ENCODE measurements at regions not wholly inside any gene's neighbourhood (a gene's known extent, or its start where the extent isn't known, plus 50 kb on each side); places are given as distances from the start of the nearest gene placed in this dataset.

GRCh38 chr20:40325006-40325568 lies 363.9 kb downstream of the MAFB start:
- H2AFZ ChIP-seq = no peak overlapping the region
- H4K20me1 ChIP-seq (replicated peaks; ENCODE audit: insufficient read depth) = no peaks in the 10 kb centered on the region
- no peaks in the 10 kb centered on the region for H3K27me3 ChIP-seq (ENCODE audit: insufficient read depth)
- H3K4me1 Mint-ChIP-seq = peaks cover 11% of the 10 kb centered on the region
- no peak for ATAC-seq
- no peak overlapping the region for H3K4me3 ChIP-seq
- no peaks in the 10 kb centered on the region for H3F3A ChIP-seq (replicated peaks; ENCODE audit: low read depth)
- TF ChIP-seq, protein P1, sequence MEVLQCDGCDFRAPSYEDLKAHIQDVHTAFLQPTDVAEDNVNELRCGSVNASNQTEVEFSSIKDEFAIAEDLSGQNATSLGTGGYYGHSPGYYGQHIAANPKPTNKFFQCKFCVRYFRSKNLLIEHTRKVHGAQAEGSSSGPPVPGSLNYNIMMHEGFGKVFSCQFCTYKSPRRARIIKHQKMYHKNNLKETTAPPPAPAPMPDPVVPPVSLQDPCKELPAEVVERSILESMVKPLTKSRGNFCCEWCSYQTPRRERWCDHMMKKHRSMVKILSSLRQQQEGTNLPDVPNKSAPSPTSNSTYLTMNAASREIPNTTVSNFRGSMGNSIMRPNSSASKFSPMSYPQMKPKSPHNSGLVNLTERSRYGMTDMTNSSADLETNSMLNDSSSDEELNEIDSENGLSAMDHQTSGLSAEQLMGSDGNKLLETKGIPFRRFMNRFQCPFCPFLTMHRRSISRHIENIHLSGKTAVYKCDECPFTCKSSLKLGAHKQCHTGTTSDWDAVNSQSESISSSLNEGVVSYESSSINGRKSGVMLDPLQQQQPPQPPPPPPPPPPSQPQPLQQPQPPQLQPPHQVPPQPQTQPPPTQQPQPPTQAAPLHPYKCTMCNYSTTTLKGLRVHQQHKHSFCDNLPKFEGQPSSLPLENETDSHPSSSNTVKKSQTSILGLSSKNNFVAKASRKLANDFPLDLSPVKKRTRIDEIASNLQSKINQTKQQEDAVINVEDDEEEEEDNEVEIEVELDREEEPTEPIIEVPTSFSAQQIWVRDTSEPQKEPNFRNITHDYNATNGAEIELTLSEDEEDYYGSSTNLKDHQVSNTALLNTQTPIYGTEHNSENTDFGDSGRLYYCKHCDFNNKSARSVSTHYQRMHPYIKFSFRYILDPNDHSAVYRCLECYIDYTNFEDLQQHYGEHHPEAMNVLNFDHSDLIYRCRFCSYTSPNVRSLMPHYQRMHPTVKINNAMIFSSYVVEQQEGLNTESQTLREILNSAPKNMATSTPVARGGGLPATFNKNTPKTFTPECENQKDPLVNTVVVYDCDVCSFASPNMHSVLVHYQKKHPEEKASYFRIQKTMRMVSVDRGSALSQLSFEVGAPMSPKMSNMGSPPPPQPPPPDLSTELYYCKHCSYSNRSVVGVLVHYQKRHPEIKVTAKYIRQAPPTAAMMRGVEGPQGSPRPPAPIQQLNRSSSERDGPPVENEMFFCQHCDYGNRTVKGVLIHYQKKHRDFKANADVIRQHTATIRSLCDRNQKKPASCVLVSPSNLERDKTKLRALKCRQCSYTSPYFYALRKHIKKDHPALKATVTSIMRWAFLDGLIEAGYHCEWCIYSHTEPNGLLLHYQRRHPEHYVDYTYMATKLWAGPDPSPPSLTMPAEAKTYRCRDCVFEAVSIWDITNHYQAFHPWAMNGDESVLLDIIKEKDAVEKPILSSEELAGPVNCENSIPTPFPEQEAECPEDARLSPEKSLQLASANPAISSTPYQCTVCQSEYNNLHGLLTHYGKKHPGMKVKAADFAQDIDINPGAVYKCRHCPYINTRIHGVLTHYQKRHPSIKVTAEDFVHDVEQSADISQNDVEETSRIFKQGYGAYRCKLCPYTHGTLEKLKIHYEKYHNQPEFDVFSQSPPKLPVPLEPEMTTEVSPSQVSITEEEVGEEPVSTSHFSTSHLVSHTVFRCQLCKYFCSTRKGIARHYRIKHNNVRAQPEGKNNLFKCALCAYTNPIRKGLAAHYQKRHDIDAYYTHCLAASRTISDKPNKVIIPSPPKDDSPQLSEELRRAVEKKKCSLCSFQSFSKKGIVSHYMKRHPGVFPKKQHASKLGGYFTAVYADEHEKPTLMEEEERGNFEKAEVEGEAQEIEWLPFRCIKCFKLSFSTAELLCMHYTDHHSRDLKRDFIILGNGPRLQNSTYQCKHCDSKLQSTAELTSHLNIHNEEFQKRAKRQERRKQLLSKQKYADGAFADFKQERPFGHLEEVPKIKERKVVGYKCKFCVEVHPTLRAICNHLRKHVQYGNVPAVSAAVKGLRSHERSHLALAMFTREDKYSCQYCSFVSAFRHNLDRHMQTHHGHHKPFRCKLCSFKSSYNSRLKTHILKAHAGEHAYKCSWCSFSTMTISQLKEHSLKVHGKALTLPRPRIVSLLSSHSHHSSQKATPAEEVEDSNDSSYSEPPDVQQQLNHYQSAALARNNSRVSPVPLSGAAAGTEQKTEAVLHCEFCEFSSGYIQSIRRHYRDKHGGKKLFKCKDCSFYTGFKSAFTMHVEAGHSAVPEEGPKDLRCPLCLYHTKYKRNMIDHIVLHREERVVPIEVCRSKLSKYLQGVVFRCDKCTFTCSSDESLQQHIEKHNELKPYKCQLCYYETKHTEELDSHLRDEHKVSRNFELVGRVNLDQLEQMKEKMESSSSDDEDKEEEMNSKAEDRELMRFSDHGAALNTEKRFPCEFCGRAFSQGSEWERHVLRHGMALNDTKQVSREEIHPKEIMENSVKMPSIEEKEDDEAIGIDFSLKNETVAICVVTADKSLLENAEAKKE (CRISPR knock-in tag; IDR thresholded peaks at IDR 0.05) = no peak
- TF ChIP-seq STAT1 (IDR thresholded peaks at IDR 0.05; ENCODE audit: unreplicated experiment) (no peak), EZH2 (IDR thresholded peaks at IDR 0.05; ENCODE audit: low read depth, unreplicated experiment) (no peak), JUNB (IDR thresholded peaks at IDR 0.05; ENCODE audit: unreplicated experiment) (no peak), CTCF (conservative IDR thresholded peaks at IDR 0.05; ENCODE audit: low read depth in 2 of 2) (no peak), CREB1 (CRISPR knock-in tag; IDR thresholded peaks at IDR 0.05; ENCODE audit: low read depth) (no peak), NANOG (IDR thresholded peaks at IDR 0.05; ENCODE audit: borderline replicate concordance) (no peak), ZNF114 (CRISPR knock-in tag; IDR thresholded peaks at IDR 0.05) (no peak), EZH2phosphoT487 (IDR thresholded peaks at IDR 0.05; ENCODE audit: unreplicated experiment) (no peak), POLR2AphosphoS5 (IDR thresholded peaks at IDR 0.05; ENCODE audit: low read depth) (no peak), ZNF331 (CRISPR knock-in tag; IDR thresholded peaks at IDR 0.05; ENCODE audit: low read depth) (no peak)
- TF ChIP-seq, protein P2, sequence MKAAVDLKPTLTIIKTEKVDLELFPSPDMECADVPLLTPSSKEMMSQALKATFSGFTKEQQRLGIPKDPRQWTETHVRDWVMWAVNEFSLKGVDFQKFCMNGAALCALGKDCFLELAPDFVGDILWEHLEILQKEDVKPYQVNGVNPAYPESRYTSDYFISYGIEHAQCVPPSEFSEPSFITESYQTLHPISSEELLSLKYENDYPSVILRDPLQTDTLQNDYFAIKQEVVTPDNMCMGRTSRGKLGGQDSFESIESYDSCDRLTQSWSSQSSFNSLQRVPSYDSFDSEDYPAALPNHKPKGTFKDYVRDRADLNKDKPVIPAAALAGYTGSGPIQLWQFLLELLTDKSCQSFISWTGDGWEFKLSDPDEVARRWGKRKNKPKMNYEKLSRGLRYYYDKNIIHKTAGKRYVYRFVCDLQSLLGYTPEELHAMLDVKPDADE (IDR thresholded peaks at IDR 0.05) = no peak
- TF ChIP-seq, protein P3, sequence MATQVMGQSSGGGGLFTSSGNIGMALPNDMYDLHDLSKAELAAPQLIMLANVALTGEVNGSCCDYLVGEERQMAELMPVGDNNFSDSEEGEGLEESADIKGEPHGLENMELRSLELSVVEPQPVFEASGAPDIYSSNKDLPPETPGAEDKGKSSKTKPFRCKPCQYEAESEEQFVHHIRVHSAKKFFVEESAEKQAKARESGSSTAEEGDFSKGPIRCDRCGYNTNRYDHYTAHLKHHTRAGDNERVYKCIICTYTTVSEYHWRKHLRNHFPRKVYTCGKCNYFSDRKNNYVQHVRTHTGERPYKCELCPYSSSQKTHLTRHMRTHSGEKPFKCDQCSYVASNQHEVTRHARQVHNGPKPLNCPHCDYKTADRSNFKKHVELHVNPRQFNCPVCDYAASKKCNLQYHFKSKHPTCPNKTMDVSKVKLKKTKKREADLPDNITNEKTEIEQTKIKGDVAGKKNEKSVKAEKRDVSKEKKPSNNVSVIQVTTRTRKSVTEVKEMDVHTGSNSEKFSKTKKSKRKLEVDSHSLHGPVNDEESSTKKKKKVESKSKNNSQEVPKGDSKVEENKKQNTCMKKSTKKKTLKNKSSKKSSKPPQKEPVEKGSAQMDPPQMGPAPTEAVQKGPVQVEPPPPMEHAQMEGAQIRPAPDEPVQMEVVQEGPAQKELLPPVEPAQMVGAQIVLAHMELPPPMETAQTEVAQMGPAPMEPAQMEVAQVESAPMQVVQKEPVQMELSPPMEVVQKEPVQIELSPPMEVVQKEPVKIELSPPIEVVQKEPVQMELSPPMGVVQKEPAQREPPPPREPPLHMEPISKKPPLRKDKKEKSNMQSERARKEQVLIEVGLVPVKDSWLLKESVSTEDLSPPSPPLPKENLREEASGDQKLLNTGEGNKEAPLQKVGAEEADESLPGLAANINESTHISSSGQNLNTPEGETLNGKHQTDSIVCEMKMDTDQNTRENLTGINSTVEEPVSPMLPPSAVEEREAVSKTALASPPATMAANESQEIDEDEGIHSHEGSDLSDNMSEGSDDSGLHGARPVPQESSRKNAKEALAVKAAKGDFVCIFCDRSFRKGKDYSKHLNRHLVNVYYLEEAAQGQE (IDR thresholded peaks at IDR 0.05; ENCODE audit: unreplicated experiment) = no peak
- H3K9me3 Mint-ChIP-seq = no peaks in the 10 kb centered on the region; the same call in 2 of the 3 replicates
- H3K36me3 ChIP-seq (ENCODE audit: insufficient read depth) = no peaks in the 10 kb centered on the region
- peaks cover 3% of the 10 kb centered on the region for H3K27me3 Mint-ChIP-seq (ENCODE audit: insufficient read depth, low read depth, poor library complexity)
- no peaks in the 10 kb centered on the region for H3K4me1 ChIP-seq (ENCODE audit: insufficient read depth)
- no peak for DNase-seq (ENCODE audit: low spot score)
- 0 out of 2 replicates have a peak, but pooled peaks cover 8% of the 10 kb centered on the region for H3K9me2 ChIP-seq (ENCODE audit: insufficient read depth)
- no peak overlapping the region for H3K27ac ChIP-seq (ENCODE audit: low read depth)
- H3K4me3 Mint-ChIP-seq = no peak overlapping the region
- no peak overlapping the region for H3K4me2 ChIP-seq
- H3K36me3 Mint-ChIP-seq (ENCODE audit: low read depth) = no peaks in the 10 kb centered on the region
- no peak overlapping the region for H3K27ac Mint-ChIP-seq
- H3K79me2 ChIP-seq (replicated peaks; ENCODE audit: insufficient read depth) = no peaks in the 10 kb centered on the region
